Keratinocyte (primary cell): ENCODE measurements at regions not wholly inside any gene's neighbourhood (a gene's known extent, or its start where the extent isn't known, plus 50 kb on each side); places are given as distances from the start of the nearest gene placed in this dataset.

Experiments
- DNase-seq: peaks from one replicate; pipeline ENCODE4 v3.0.0-alpha.2; 2011; ENCODE audit warnings: low read depth, missing footprints, low spot score
- FAIRE-seq: peaks from 2 replicates; lab custom pipeline; 2011; peaks lifted over from hg19 to GRCh38; lab: Jason Lieb, UNC
- H2AFZ ChIP-seq: 2 replicates; pipeline ENCODE4 v1.6.0; 2012; ENCODE audit warnings: low read length, control low read depth, inconsistent platforms; ENCODE audit not compliant: control insufficient read depth
- H3K27ac ChIP-seq: 2 replicates; pipeline ENCODE4 v1.5.1; 2011; ENCODE audit warnings: low read length; ENCODE audit not compliant: control insufficient read depth, insufficient read depth
- H3K27me3 ChIP-seq: 3 replicates; pipeline ENCODE4 v1.6.0; 2011; ENCODE audit warnings: low read length; ENCODE audit not compliant: control insufficient read depth, insufficient read depth; ENCODE audit errors: extremely low read depth
- H3K36me3 ChIP-seq, 2 experiments: 2 replicates in 1 of 2; 3 replicates in 1 of 2; pipeline ENCODE4 v1.5.1; 2011; ENCODE audit warnings: low read length in 2 of 2, mild to moderate bottlenecking in 1 of 2; ENCODE audit not compliant: control insufficient read depth in 2 of 2, insufficient read depth in 2 of 2; ENCODE audit errors: extremely low read depth in 1 of 2
- H3K4me1 ChIP-seq: 3 replicates; pipeline ENCODE4 v1.5.1; 2011; ENCODE audit warnings: low read length; ENCODE audit not compliant: control insufficient read depth, insufficient read depth; ENCODE audit errors: extremely low read depth
- H3K4me2 ChIP-seq: 3 replicates; pipeline ENCODE4 v1.6.0; 2011; ENCODE audit warnings: low read depth, low read length; ENCODE audit not compliant: control insufficient read depth, insufficient read depth; ENCODE audit errors: extremely low read depth
- H3K4me3 ChIP-seq, 3 experiments: fragments of 200-600 bp in 1 of 3; sonication (generic) in 1 of 3; 2 replicates in 2 of 3; 3 replicates in 1 of 3; pipeline ENCODE4 v1.5.1; 2011 to 2016; ENCODE audit warnings: low read length in 3 of 3, mild to moderate bottlenecking in 3 of 3, control low read depth in 2 of 3, inconsistent platforms in 1 of 3, low read depth in 1 of 3, mixed read lengths in 1 of 3, mixed run types in 1 of 3, moderate library complexity in 1 of 3; ENCODE audit not compliant: control insufficient read depth in 2 of 3, insufficient read depth in 2 of 3; ENCODE audit errors: extremely low read depth in 1 of 3
- H3K79me2 ChIP-seq: 2 replicates; pipeline ENCODE4 v1.6.0; 2012; ENCODE audit warnings: low read length; ENCODE audit not compliant: control insufficient read depth, insufficient read depth
- H3K9ac ChIP-seq: 3 replicates; pipeline ENCODE4 v1.6.0; 2011; ENCODE audit warnings: low read length; ENCODE audit not compliant: control insufficient read depth, insufficient read depth; ENCODE audit errors: extremely low read depth
- H3K9me1 ChIP-seq: 3 replicates; pipeline ENCODE4 v1.6.0; 2011; ENCODE audit warnings: low read length; ENCODE audit not compliant: control insufficient read depth, insufficient read depth; ENCODE audit errors: extremely low read depth
- H3K9me3 ChIP-seq: 2 replicates; pipeline ENCODE4 v1.5.1; 2012; ENCODE audit warnings: low read depth, low read length; ENCODE audit not compliant: control insufficient read depth
- H4K20me1 ChIP-seq: 3 replicates; pipeline ENCODE4 v1.6.0; 2011; ENCODE audit warnings: low read length; ENCODE audit not compliant: control insufficient read depth, insufficient read depth; ENCODE audit errors: extremely low read depth
- EZH2 ChIP-seq: IDR thresholded peaks from one replicate; pipeline ENCODE4 v1.6.1; 2012; ENCODE audit warnings: inconsistent platforms, mild to moderate bottlenecking, low read length, moderate library complexity
- dilution Hi-C: fragments of 300-500 bp; cut with MboI; formaldehyde crosslinking; loops from one replicate; pipeline ENCODE4 v1.7.0; 2020; ENCODE audit warnings: low sequenced_read_pairs; ENCODE audit not compliant: extremely low pct_ligation_motif_present
- TF ChIP-seq, protein P1 (sequence below), 3 experiments: IDR thresholded peaks in 1 of 3; conservative IDR thresholded peaks in 1 of 3; optimal IDR thresholded peaks in 1 of 3; 2 replicates in 2 of 3; 3 replicates in 1 of 3; pipeline versions ENCODE3 to v1.5.1; 2011; ENCODE audit warnings: low read length in 3 of 3, mild to moderate bottlenecking in 3 of 3, moderate library complexity in 2 of 3, control low read depth in 1 of 3, inconsistent platforms in 1 of 3; ENCODE audit not compliant: insufficient read depth in 2 of 3; ENCODE audit errors: extremely low read depth in 1 of 3

DNA sequence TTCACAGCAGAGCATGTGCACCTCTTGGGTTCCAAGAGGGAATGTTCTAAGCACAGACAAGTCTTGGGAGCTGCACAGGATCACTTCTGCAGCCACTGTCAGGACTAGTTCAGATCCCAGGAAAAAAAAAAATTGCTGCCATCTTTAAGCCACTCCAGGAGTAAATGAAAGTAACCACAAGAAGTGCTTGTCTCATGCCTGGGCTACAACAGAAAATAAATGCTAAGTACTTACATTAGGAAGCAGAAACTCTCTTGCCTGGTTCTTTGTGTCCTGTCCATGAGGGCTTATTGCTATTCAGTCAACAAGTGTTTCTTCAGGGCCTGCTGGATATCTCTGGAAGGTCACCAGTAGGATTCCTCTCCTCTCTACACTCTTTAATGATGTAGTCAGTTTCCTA, 176.1 kb downstream of the KTN1 start:
- Histone ChIP-seq H3K79me2 (no peaks in the 10 kb centered on the region), H3K9ac (no peak overlapping the region), H3K27me3 (no peaks in the 10 kb centered on the region), H3K9me1 (no peaks in the 10 kb centered on the region), H2AFZ (no peak overlapping the region), H4K20me1 (no peaks in the 10 kb centered on the region), H3K4me3 (no peak overlapping the region), H3K4me1 (no peaks in the 10 kb centered on the region), H3K4me2 (no peak overlapping the region), H3K36me3 (no peaks in the 10 kb centered on the region), H3K9me3 (no peaks in the 10 kb centered on the region), H3K27ac (no peak overlapping the region)
- no peak for FAIRE-seq
- DNase-seq: no peak
- dilution Hi-C loops: no loop called here
- TF ChIP-seq EZH2: no peak
- TF ChIP-seq, protein P1, sequence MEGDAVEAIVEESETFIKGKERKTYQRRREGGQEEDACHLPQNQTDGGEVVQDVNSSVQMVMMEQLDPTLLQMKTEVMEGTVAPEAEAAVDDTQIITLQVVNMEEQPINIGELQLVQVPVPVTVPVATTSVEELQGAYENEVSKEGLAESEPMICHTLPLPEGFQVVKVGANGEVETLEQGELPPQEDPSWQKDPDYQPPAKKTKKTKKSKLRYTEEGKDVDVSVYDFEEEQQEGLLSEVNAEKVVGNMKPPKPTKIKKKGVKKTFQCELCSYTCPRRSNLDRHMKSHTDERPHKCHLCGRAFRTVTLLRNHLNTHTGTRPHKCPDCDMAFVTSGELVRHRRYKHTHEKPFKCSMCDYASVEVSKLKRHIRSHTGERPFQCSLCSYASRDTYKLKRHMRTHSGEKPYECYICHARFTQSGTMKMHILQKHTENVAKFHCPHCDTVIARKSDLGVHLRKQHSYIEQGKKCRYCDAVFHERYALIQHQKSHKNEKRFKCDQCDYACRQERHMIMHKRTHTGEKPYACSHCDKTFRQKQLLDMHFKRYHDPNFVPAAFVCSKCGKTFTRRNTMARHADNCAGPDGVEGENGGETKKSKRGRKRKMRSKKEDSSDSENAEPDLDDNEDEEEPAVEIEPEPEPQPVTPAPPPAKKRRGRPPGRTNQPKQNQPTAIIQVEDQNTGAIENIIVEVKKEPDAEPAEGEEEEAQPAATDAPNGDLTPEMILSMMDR (optimal IDR thresholded peaks at IDR 0.05 in 1 of 3, IDR thresholded peaks at IDR 0.05 in 1 of 3, conservative IDR thresholded peaks at IDR 0.05 in 1 of 3; ENCODE audit: extremely low read depth in 1 of 3, insufficient read depth in 2 of 3, low read length in 3 of 3): no peak

DNA sequence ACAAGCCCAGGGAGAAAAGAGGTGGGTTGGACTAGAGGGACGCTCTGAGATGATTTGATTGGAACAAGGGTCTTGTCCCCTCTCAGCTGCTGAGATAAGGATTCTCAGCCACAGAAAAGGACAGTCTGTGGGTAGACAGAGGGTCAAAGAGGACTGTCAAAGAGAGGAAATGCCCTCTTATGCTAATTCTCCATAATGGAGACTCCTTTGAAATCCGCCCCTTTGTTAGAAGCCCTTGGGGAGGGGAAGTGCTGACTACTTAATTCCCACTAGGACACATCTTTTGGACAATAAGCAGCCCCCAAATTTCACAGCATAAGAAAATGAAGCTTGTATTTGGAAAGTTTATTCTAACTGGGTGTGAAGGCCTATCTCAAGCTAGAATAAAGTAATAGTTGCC, 176.6 kb downstream of the KTN1 start:
- H4K20me1 ChIP-seq: no peaks in the 10 kb centered on the region
- H3K79me2 ChIP-seq: no peaks in the 10 kb centered on the region
- TF ChIP-seq EZH2: no peak
- TF ChIP-seq, protein P1 (optimal IDR thresholded peaks at IDR 0.05 in 1 of 3, IDR thresholded peaks at IDR 0.05 in 1 of 3, conservative IDR thresholded peaks at IDR 0.05 in 1 of 3; ENCODE audit: extremely low read depth in 1 of 3, insufficient read depth in 2 of 3, low read length in 3 of 3): no peak
- no peaks in the 10 kb centered on the region for H3K9me1 ChIP-seq
- no peak overlapping the region for H3K27ac ChIP-seq
- H2AFZ ChIP-seq: no peak overlapping the region
- no peak overlapping the region for H3K4me2 ChIP-seq
- H3K36me3 ChIP-seq: no peaks in the 10 kb centered on the region
- H3K9ac ChIP-seq: no peak overlapping the region
- H3K9me3 ChIP-seq: no peaks in the 10 kb centered on the region
- no peak for FAIRE-seq
- no peaks in the 10 kb centered on the region for H3K4me1 ChIP-seq
- no peak overlapping the region for H3K4me3 ChIP-seq
- no peaks in the 10 kb centered on the region for H3K27me3 ChIP-seq
- dilution Hi-C loops: no loop called here
- DNase-seq: no peak
